ENCODE measurements at regions not wholly inside any gene's neighbourhood (a gene's known extent, or its start where the extent isn't known, plus 50 kb on each side); places are given as distances from the start of the nearest gene placed in this dataset.

- no peaks in the 10 kb centered on the region for H3K9me3 Mint-ChIP-seq (ENCODE audit: unreplicated experiment)
- H3K4me1 Mint-ChIP-seq (ENCODE audit: low read depth, unreplicated experiment): no peaks in the 10 kb centered on the region
- no peak overlapping the region for H3K27ac Mint-ChIP-seq (ENCODE audit: unreplicated experiment)
- TF ChIP-seq CTCF (IDR thresholded peaks at IDR 0.05; ENCODE audit: partially characterized antibody, unreplicated experiment): no peak
- H3K27me3 Mint-ChIP-seq (ENCODE audit: unreplicated experiment): peaks cover 4% of the 10 kb centered on the region
- no peak overlapping the region for H3K4me3 Mint-ChIP-seq (ENCODE audit: unreplicated experiment)
- DNase-seq: no peak
- H3K36me3 Mint-ChIP-seq (ENCODE audit: unreplicated experiment): no peaks in the 10 kb centered on the region
Observed at GRCh38 chr5:159734366-159734765, 181.9 kb upstream of the ADRA1B start.

GRCh38 chr5:159735036-159735435, 181.2 kb upstream of the ADRA1B start:
- Mint-ChIP-seq H3K4me3 (ENCODE audit: unreplicated experiment) (no peak overlapping the region), H3K4me1 (ENCODE audit: low read depth, unreplicated experiment) (no peaks in the 10 kb centered on the region), H3K27ac (ENCODE audit: unreplicated experiment) (no peak overlapping the region), H3K27me3 (ENCODE audit: unreplicated experiment) (peaks cover 4% of the 10 kb centered on the region), H3K36me3 (ENCODE audit: unreplicated experiment) (no peaks in the 10 kb centered on the region), H3K9me3 (ENCODE audit: unreplicated experiment) (no peaks in the 10 kb centered on the region)
- DNase-seq: no peak
- TF ChIP-seq CTCF (IDR thresholded peaks at IDR 0.05; ENCODE audit: partially characterized antibody, unreplicated experiment): no peak

- no peak overlapping the region for H3K27ac Mint-ChIP-seq (ENCODE audit: unreplicated experiment)
- no peaks in the 10 kb centered on the region for H3K4me1 Mint-ChIP-seq (ENCODE audit: low read depth, unreplicated experiment)
- no peak overlapping the region for H3K4me3 Mint-ChIP-seq (ENCODE audit: unreplicated experiment)
- no peak for DNase-seq
- no peaks in the 10 kb centered on the region for H3K9me3 Mint-ChIP-seq (ENCODE audit: unreplicated experiment)
- no peaks in the 10 kb centered on the region for H3K36me3 Mint-ChIP-seq (ENCODE audit: unreplicated experiment)
- H3K27me3 Mint-ChIP-seq (ENCODE audit: unreplicated experiment): peaks cover 3% of the 10 kb centered on the region
- TF ChIP-seq CTCF (IDR thresholded peaks at IDR 0.05; ENCODE audit: partially characterized antibody, unreplicated experiment): no peak
Observed at GRCh38 chr5:159735749-159736660, 180.3 kb upstream of the ADRA1B start.

- no peak for TF ChIP-seq CTCF (IDR thresholded peaks at IDR 0.05; ENCODE audit: partially characterized antibody, unreplicated experiment)
- H3K27me3 Mint-ChIP-seq (ENCODE audit: unreplicated experiment): peaks cover 3% of the 10 kb centered on the region
- no peak overlapping the region for H3K4me3 Mint-ChIP-seq (ENCODE audit: unreplicated experiment)
- no peaks in the 10 kb centered on the region for H3K9me3 Mint-ChIP-seq (ENCODE audit: unreplicated experiment)
- no peak overlapping the region for H3K27ac Mint-ChIP-seq (ENCODE audit: unreplicated experiment)
- no peaks in the 10 kb centered on the region for H3K4me1 Mint-ChIP-seq (ENCODE audit: low read depth, unreplicated experiment)
- H3K36me3 Mint-ChIP-seq (ENCODE audit: unreplicated experiment): no peaks in the 10 kb centered on the region
- no peak for DNase-seq
Observed at GRCh38 chr5:159736844-159737243, 179.4 kb upstream of the ADRA1B start.

GRCh38 chr5:159737263-159737662, 179.0 kb upstream of the ADRA1B start:
- Mint-ChIP-seq H3K27me3 (ENCODE audit: unreplicated experiment) (peaks cover 3% of the 10 kb centered on the region), H3K4me3 (ENCODE audit: unreplicated experiment) (no peak overlapping the region), H3K27ac (ENCODE audit: unreplicated experiment) (no peak overlapping the region), H3K9me3 (ENCODE audit: unreplicated experiment) (no peaks in the 10 kb centered on the region), H3K4me1 (ENCODE audit: low read depth, unreplicated experiment) (no peaks in the 10 kb centered on the region), H3K36me3 (ENCODE audit: unreplicated experiment) (no peaks in the 10 kb centered on the region)
- TF ChIP-seq CTCF (IDR thresholded peaks at IDR 0.05; ENCODE audit: partially characterized antibody, unreplicated experiment): no peak
- no peak for DNase-seq
